ENCODE measurements at regions not wholly inside any gene's neighbourhood (a gene's known extent, or its start where the extent isn't known, plus 50 kb on each side); places are given as distances from the start of the nearest gene placed in this dataset.

- TF ChIP-seq, protein P1, sequence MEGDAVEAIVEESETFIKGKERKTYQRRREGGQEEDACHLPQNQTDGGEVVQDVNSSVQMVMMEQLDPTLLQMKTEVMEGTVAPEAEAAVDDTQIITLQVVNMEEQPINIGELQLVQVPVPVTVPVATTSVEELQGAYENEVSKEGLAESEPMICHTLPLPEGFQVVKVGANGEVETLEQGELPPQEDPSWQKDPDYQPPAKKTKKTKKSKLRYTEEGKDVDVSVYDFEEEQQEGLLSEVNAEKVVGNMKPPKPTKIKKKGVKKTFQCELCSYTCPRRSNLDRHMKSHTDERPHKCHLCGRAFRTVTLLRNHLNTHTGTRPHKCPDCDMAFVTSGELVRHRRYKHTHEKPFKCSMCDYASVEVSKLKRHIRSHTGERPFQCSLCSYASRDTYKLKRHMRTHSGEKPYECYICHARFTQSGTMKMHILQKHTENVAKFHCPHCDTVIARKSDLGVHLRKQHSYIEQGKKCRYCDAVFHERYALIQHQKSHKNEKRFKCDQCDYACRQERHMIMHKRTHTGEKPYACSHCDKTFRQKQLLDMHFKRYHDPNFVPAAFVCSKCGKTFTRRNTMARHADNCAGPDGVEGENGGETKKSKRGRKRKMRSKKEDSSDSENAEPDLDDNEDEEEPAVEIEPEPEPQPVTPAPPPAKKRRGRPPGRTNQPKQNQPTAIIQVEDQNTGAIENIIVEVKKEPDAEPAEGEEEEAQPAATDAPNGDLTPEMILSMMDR (conservative IDR thresholded peaks at IDR 0.05; ENCODE audit: low read length): no peak
- no peak for TF ChIP-seq EZH2phosphoT487 (IDR thresholded peaks at IDR 0.05; ENCODE audit: borderline replicate concordance)
Measured at GRCh38 chr14:30193101-30193500, 265.5 kb upstream of the PRKD1 start.

Data from Loucy (cell line).